Ovary (tissue), 3 donors: ENCODE measurements at regions not wholly inside any gene's neighbourhood (a gene's known extent, or its start where the extent isn't known, plus 50 kb on each side); places are given as distances from the start of the nearest gene placed in this dataset.

Experiments
- POLR2A ChIP-seq: fragments of 450-650 bp; IDR thresholded peaks from one replicate; pipeline ENCODE4 v1.6.1; 2017; ENCODE audit warnings: antibody characterized with exemption, mild to moderate bottlenecking, moderate library complexity
- TF ChIP-seq, protein P1 (sequence below), 3 donors: fragments of 450-650 bp in 2 of 3; fragments of 200-600 bp in 1 of 3; IDR thresholded peaks; one replicate each; pipeline versions ENCODE4 v1.5.1 to v1.8.0; 2016 to 2022; ENCODE audit warnings: antibody characterized with exemption in 3 of 3, mild to moderate bottlenecking in 1 of 3
- donor health status: DM: no; HTN: no; CAD: no.

DNA sequence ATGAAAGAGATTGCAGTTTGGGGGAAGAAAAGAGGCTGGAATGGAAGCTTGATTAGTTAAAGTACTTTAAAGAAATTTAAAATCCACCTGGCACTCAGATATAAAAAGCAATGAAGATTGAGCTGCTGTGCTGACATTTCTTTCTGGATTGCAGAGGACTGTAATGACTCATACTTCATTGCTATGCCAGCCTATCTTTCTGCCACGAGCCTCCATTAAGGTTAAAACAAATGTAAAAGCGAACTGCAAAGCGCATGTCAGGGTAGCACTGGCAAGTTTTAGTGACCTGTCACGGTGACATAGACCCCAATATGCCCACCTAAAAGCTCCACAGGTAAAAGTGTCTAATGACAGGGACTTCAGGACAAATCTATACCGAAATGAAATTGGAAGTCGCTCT lies 449.6 kb downstream of the C6orf118 start:
- TF ChIP-seq, protein P1, sequence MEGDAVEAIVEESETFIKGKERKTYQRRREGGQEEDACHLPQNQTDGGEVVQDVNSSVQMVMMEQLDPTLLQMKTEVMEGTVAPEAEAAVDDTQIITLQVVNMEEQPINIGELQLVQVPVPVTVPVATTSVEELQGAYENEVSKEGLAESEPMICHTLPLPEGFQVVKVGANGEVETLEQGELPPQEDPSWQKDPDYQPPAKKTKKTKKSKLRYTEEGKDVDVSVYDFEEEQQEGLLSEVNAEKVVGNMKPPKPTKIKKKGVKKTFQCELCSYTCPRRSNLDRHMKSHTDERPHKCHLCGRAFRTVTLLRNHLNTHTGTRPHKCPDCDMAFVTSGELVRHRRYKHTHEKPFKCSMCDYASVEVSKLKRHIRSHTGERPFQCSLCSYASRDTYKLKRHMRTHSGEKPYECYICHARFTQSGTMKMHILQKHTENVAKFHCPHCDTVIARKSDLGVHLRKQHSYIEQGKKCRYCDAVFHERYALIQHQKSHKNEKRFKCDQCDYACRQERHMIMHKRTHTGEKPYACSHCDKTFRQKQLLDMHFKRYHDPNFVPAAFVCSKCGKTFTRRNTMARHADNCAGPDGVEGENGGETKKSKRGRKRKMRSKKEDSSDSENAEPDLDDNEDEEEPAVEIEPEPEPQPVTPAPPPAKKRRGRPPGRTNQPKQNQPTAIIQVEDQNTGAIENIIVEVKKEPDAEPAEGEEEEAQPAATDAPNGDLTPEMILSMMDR (IDR thresholded peaks at IDR 0.05), result no peak
- no peak for TF ChIP-seq POLR2A
